ENCODE measurements at regions not wholly inside any gene's neighbourhood (a gene's known extent, or its start where the extent isn't known, plus 50 kb on each side); places are given as distances from the start of the nearest gene placed in this dataset.

DNA sequence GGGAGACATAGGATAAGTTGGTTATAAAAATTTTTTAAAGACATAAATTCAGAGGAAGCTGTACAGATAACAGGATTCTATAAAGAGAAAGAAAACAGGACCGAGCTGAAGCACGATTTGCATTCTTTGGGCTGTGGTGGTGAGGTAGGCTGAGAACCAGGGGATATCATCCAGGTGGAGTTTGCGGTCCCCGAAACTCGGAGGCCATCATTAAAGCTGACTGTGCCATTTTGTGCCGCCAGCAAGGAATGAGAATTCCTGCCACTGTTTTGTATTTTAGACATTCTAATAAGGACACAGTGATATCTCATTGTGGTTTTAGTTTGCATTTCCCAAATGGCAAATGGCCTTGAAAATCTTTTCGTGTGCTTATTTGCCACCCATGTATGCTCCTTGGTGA is 197.9 kb downstream of the IRF8 start:
- Histone ChIP-seq H3K79me2 (ENCODE audit: low read length) (no peaks in the 10 kb centered on the region), H3F3A (ENCODE audit: insufficient read depth, low read length) (no peaks in the 10 kb centered on the region), H3K9ac (ENCODE audit: low read length) (no peak overlapping the region), H3K27ac (ENCODE audit: low read length) (no peak overlapping the region), H3K4me3 (ENCODE audit: low read length) (no peak overlapping the region), H3K27me3 (replicated peaks; ENCODE audit: insufficient read depth, low read length) (peaks cover 34% of the 10 kb centered on the region), H4K20me1 (ENCODE audit: insufficient read depth, low read length) (no peaks in the 10 kb centered on the region), H3K4me1 (ENCODE audit: low read length) (no peaks in the 10 kb centered on the region), H3K9me3 (replicated peaks; ENCODE audit: insufficient read depth, low read length) (no peaks in the 10 kb centered on the region), H3K4me2 (ENCODE audit: low read depth, low read length) (no peak overlapping the region), H2AFZ (ENCODE audit: low read length) (no peak overlapping the region), H3K9me2 (replicated peaks; ENCODE audit: insufficient read depth, low read length) (no peaks in the 10 kb centered on the region), H3K36me3 (replicated peaks; ENCODE audit: insufficient read depth, low read length) (no peaks in the 10 kb centered on the region)
- TF ChIP-seq EZH2phosphoT487 (IDR thresholded peaks at IDR 0.05; ENCODE audit: low read length) (no peak), EZH2 (optimal IDR thresholded peaks at IDR 0.05; ENCODE audit: low read depth, low read length) (no peak)
- TF ChIP-seq, protein P1, sequence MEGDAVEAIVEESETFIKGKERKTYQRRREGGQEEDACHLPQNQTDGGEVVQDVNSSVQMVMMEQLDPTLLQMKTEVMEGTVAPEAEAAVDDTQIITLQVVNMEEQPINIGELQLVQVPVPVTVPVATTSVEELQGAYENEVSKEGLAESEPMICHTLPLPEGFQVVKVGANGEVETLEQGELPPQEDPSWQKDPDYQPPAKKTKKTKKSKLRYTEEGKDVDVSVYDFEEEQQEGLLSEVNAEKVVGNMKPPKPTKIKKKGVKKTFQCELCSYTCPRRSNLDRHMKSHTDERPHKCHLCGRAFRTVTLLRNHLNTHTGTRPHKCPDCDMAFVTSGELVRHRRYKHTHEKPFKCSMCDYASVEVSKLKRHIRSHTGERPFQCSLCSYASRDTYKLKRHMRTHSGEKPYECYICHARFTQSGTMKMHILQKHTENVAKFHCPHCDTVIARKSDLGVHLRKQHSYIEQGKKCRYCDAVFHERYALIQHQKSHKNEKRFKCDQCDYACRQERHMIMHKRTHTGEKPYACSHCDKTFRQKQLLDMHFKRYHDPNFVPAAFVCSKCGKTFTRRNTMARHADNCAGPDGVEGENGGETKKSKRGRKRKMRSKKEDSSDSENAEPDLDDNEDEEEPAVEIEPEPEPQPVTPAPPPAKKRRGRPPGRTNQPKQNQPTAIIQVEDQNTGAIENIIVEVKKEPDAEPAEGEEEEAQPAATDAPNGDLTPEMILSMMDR (IDR thresholded peaks at IDR 0.05; ENCODE audit: low read length): no peak
- no peak for DNase-seq

DNA sequence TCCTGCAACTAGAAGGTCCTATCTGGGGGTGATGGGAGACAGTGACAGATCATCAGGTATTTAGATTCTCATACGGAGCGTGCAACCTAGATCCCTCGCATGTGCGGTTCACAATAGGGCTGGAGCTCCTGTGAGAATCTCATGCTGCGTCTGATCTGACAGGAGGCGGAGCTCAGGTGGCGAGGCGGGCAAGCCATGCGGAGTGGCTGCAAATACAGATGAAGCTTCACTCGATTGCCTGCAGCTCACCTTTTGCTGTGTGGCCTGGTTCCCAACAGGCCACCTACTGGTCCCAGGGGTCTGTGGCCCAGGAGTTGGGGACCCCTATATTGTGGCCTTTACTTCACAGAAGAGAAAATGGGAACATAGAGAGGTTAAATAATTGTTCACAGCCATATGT is 200.4 kb downstream of the IRF8 start:
- TF ChIP-seq, protein P1 (IDR thresholded peaks at IDR 0.05; ENCODE audit: low read length): no peak
- no peak for TF ChIP-seq EZH2 (optimal IDR thresholded peaks at IDR 0.05; ENCODE audit: low read depth, low read length)
- TF ChIP-seq EZH2phosphoT487 (IDR thresholded peaks at IDR 0.05; ENCODE audit: low read length): no peak

DNA sequence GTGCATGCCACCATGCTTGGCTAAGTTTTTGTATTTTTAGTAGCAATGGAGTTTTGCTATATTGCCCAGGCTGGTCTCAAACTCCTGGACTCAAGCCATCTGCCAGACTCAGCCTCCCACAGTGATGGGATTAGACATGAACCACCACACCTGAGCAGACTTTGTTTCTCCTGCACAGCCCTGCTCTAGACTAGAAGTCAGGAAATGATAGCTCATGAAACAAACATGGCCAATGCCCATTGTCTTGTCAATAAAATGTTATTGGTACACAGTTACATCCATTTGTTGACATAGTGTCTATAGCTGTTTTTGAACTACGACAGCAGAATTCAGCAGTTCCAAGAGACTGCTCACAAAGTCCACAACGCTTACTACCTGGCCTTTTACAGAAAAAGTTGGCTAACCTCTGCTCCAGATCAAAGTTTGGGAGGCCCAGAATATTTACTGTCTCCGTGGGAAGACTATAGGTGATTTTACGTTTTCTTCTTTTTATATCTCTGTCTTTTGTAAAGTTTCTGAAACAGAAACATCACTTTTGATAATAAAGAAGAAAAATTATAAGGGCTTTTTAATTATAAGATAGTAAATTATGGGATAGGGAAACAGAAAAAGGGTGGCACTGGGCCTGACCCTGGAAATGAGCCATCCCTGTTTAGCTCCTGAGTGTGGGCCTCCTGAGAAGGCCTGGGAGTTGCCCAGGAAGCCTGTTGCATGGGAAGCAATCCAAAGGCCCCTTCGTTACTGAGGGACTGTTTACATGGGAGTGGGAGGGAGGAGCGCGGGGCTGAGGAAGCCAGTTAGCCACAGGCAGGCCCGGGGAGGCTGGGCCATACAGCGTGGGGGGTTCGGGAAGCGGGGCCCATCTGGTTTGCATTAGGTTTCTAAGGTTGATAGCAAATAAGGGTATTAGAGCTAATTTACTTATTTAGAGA is 201.5 kb downstream of the IRF8 start:
- Histone ChIP-seq H3K4me1 (ENCODE audit: low read length) (no peaks in the 10 kb centered on the region), H3K79me2 (ENCODE audit: low read length) (no peaks in the 10 kb centered on the region), H2AFZ (ENCODE audit: low read length) (no peak overlapping the region), H3K27me3 (replicated peaks; ENCODE audit: insufficient read depth, low read length) (peaks cover 26% of the 10 kb centered on the region), H3K27ac (ENCODE audit: low read length) (no peak overlapping the region), H3K9me3 (replicated peaks; ENCODE audit: insufficient read depth, low read length) (no peaks in the 10 kb centered on the region), H3K4me3 (ENCODE audit: low read length) (no peak overlapping the region), H3K4me2 (ENCODE audit: low read depth, low read length) (no peak overlapping the region), H4K20me1 (ENCODE audit: insufficient read depth, low read length) (no peaks in the 10 kb centered on the region), H3K9me2 (replicated peaks; ENCODE audit: insufficient read depth, low read length) (no peaks in the 10 kb centered on the region), H3K36me3 (replicated peaks; ENCODE audit: insufficient read depth, low read length) (no peaks in the 10 kb centered on the region), H3K9ac (ENCODE audit: low read length) (no peak overlapping the region), H3F3A (ENCODE audit: insufficient read depth, low read length) (no peaks in the 10 kb centered on the region)
- TF ChIP-seq EZH2phosphoT487 (IDR thresholded peaks at IDR 0.05; ENCODE audit: low read length) (no peak), EZH2 (optimal IDR thresholded peaks at IDR 0.05; ENCODE audit: low read depth, low read length) (no peak)
- TF ChIP-seq, protein P1 (IDR thresholded peaks at IDR 0.05; ENCODE audit: low read length): no peak
- no peak for DNase-seq

More for the DNA sequence above, 200.4 kb downstream of the IRF8 start:
- Histone ChIP-seq H3K4me3 (ENCODE audit: low read length) (no peak overlapping the region), H3K27me3 (replicated peaks; ENCODE audit: insufficient read depth, low read length) (peaks cover 22% of the 10 kb centered on the region), H3K27ac (ENCODE audit: low read length) (no peak overlapping the region), H3K9me2 (replicated peaks; ENCODE audit: insufficient read depth, low read length) (no peaks in the 10 kb centered on the region), H3K4me1 (ENCODE audit: low read length) (no peaks in the 10 kb centered on the region), H3K36me3 (replicated peaks; ENCODE audit: insufficient read depth, low read length) (no peaks in the 10 kb centered on the region), H3K9me3 (replicated peaks; ENCODE audit: insufficient read depth, low read length) (no peaks in the 10 kb centered on the region), H3K9ac (ENCODE audit: low read length) (no peak overlapping the region), H3K79me2 (ENCODE audit: low read length) (no peaks in the 10 kb centered on the region), H3K4me2 (ENCODE audit: low read depth, low read length) (no peak overlapping the region), H2AFZ (ENCODE audit: low read length) (no peak overlapping the region), H4K20me1 (ENCODE audit: insufficient read depth, low read length) (no peaks in the 10 kb centered on the region), H3F3A (ENCODE audit: insufficient read depth, low read length) (no peaks in the 10 kb centered on the region)
- no peak for DNase-seq
